ENCODE measurements at regions not wholly inside any gene's neighbourhood (a gene's known extent, or its start where the extent isn't known, plus 50 kb on each side); places are given as distances from the start of the nearest gene placed in this dataset.
A peak's percentile ranks its signal among the peaks of the same experiment; 100 is the strongest.

GRCh38 chr12:46942579-46942978 lies 116.8 kb upstream of the SLC38A4 start:
- TF ChIP-seq CTCF (IDR thresholded peaks at IDR 0.05; ENCODE audit: insufficient read depth in 1 of 2, low read depth in 1 of 2, low read length in 1 of 2, severe bottlenecking in 1 of 2, unreplicated experiment in 1 of 2): no peak
- Mint-ChIP-seq H3K4me3 (ENCODE audit: unreplicated experiment) (no peak overlapping the region), H3K4me1 (ENCODE audit: low read depth, unreplicated experiment) (peaks cover 13% of the 10 kb centered on the region), H3K27ac (ENCODE audit: unreplicated experiment) (no peak overlapping the region), H3K36me3 (ENCODE audit: insufficient read depth, unreplicated experiment) (no peaks in the 10 kb centered on the region), H3K9me3 (ENCODE audit: unreplicated experiment) (no peaks in the 10 kb centered on the region), H3K27me3 (ENCODE audit: insufficient read depth, unreplicated experiment) (no peaks in the 10 kb centered on the region)
- Histone ChIP-seq H3K4me1 (no peaks in the 10 kb centered on the region), H3K9me3 (no peaks in the 10 kb centered on the region), H3K4me3 (ENCODE audit: low read depth, low read length) (no peak overlapping the region), H3K27me3 (replicated peaks; ENCODE audit: control insufficient read depth, insufficient read depth, low read length) (no peaks in the 10 kb centered on the region), H3K36me3 (ENCODE audit: control insufficient read depth, insufficient read depth, low read length) (no peaks in the 10 kb centered on the region)
- DNase-seq: no peak
- intact Hi-C loops (cut with micrococcal nuclease; ENCODE audit: unreplicated experiment): loop anchor here (5.0 kb wide), 1 partner anchor 40 kb away; no protein-coding TSS in a partner anchor
- ChIA-PET CTCF (interaction anchor here (1.0 to 1.7 kb wide), 2 partner anchors 79 to 271 kb away, joined by 3 to 6 read pairs; no protein-coding TSS in a partner anchor), POLR2A (no interaction called here)
- no TSS peak for BruUV-seq (replicated peaks)

- Mint-ChIP-seq H3K27ac (ENCODE audit: unreplicated experiment) (no peak overlapping the region), H3K36me3 (ENCODE audit: insufficient read depth, unreplicated experiment) (no peaks in the 10 kb centered on the region), H3K4me3 (ENCODE audit: unreplicated experiment) (no peak overlapping the region), H3K27me3 (ENCODE audit: insufficient read depth, unreplicated experiment) (no peaks in the 10 kb centered on the region), H3K4me1 (ENCODE audit: low read depth, unreplicated experiment) (peaks cover 7% of the 10 kb centered on the region), H3K9me3 (ENCODE audit: unreplicated experiment) (no peaks in the 10 kb centered on the region)
- peak; percentile 36 to 55 for TF ChIP-seq CTCF (IDR thresholded peaks at IDR 0.05; ENCODE audit: insufficient read depth in 1 of 2, low read depth in 1 of 2, low read length in 1 of 2, severe bottlenecking in 1 of 2, unreplicated experiment in 1 of 2)
- Histone ChIP-seq H3K4me1 (peaks cover under 1% of the 10 kb centered on the region; the same call in 1 of the 2 replicates), H3K27me3 (replicated peaks; ENCODE audit: control insufficient read depth, insufficient read depth, low read length) (no peaks in the 10 kb centered on the region), H3K9me3 (no peaks in the 10 kb centered on the region), H3K4me3 (ENCODE audit: low read depth, low read length) (no peak overlapping the region), H3K36me3 (ENCODE audit: control insufficient read depth, insufficient read depth, low read length) (no peaks in the 10 kb centered on the region)
- no TSS peak for BruUV-seq (replicated peaks)
- POLR2A ChIA-PET: no interaction called here
- DNase-seq: peak in 1 of 2 experiments; percentile 37
- CTCF ChIA-PET: interaction anchor here (0.8 kb wide), 1 partner anchor 77 kb away, joined by 5 read pairs; no protein-coding TSS in a partner anchor
- intact Hi-C loops (cut with micrococcal nuclease; ENCODE audit: unreplicated experiment): loop anchor here (1.0 to 5.0 kb wide), 2 partner anchors 38 to 77 kb away; no protein-coding TSS in a partner anchor
These were observed 118.3 kb upstream of the SLC38A4 start for GRCh38 chr12:46944088-46944487.

- no TSS peak for BruUV-seq (replicated peaks)
- Histone ChIP-seq H3K36me3 (ENCODE audit: control insufficient read depth, insufficient read depth, low read length) (no peaks in the 10 kb centered on the region), H3K4me1 (peaks cover 7% of the 10 kb centered on the region), H3K9me3 (no peaks in the 10 kb centered on the region), H3K27me3 (replicated peaks; ENCODE audit: control insufficient read depth, insufficient read depth, low read length) (no peaks in the 10 kb centered on the region), H3K4me3 (ENCODE audit: low read depth, low read length) (no peak overlapping the region)
- intact Hi-C loops (cut with micrococcal nuclease; ENCODE audit: unreplicated experiment): loop anchor here (1.0 to 5.0 kb wide), 2 partner anchors 38 to 77 kb away; no protein-coding TSS in a partner anchor
- no peak for DNase-seq
- Mint-ChIP-seq H3K27me3 (ENCODE audit: insufficient read depth, unreplicated experiment) (no peaks in the 10 kb centered on the region), H3K9me3 (ENCODE audit: unreplicated experiment) (no peaks in the 10 kb centered on the region), H3K4me3 (ENCODE audit: unreplicated experiment) (no peak overlapping the region), H3K27ac (ENCODE audit: unreplicated experiment) (no peak overlapping the region), H3K4me1 (ENCODE audit: low read depth, unreplicated experiment) (peaks cover 7% of the 10 kb centered on the region), H3K36me3 (ENCODE audit: insufficient read depth, unreplicated experiment) (no peaks in the 10 kb centered on the region)
- ChIA-PET POLR2A (no interaction called here), CTCF (interaction anchor here (0.7 to 0.8 kb wide), 2 partner anchors 39 to 76 kb away, joined by 3 to 5 read pairs; no protein-coding TSS in a partner anchor)
- TF ChIP-seq CTCF (IDR thresholded peaks at IDR 0.05; ENCODE audit: insufficient read depth in 1 of 2, low read depth in 1 of 2, low read length in 1 of 2, severe bottlenecking in 1 of 2, unreplicated experiment in 1 of 2): no peak
These were observed 119.0 kb upstream of the SLC38A4 start for GRCh38 chr12:46944771-46945170.

All from Caco-2 (cell line).